NCI-H510A (cell line): ENCODE measurements at regions not wholly inside any gene's neighbourhood (a gene's known extent, or its start where the extent isn't known, plus 50 kb on each side); places are given as distances from the start of the nearest gene placed in this dataset.

Source experiments
- DNase-seq: peaks from one replicate; lab custom pipeline; 2025; lab: John Stamatoyannopoulos, UW

DNA sequence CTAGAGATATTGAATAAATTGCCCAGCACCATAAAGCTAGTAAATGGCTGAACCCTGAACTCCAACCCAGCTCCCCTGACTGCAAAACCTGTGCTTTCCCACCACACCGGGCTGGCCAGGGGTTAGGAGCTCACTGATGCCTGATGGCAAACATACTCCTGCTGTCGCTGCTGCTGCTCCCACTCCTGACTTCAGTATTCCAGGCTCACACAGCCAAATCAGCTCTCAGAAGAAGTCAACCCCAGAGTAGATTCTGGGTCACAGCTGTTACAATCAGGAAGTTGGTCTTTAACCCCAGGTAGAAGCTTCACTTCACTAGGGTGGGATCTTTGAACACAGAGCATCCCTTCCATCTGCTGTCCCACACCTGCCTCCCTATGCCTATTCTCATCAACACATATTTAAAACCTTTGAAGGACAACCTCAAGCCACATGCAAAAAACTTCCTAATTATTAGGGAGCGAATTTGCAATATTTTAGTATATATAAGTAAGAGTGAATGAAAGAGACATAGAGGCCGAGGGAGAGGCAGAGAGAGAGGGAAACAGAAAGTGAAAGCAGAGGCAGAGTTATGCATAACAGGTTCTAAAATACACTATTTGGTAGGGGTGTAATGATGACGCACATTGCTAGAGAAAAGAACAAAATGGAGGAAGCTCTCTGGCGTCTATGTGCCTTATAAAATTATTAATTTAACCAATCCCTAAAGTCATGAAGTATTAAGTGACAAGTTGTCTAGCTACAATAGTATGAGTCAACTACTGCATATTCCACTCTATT lies 99.4 kb upstream of the SERP2 start:
- DNase-seq: no peak

- no peak for DNase-seq
Observed at GRCh38 chr13:44274771-44275205, 98.8 kb upstream of the SERP2 start.

GRCh38 chr13:44275381-44275780 lies 98.2 kb upstream of the SERP2 start:
- DNase-seq: no peak

DNA sequence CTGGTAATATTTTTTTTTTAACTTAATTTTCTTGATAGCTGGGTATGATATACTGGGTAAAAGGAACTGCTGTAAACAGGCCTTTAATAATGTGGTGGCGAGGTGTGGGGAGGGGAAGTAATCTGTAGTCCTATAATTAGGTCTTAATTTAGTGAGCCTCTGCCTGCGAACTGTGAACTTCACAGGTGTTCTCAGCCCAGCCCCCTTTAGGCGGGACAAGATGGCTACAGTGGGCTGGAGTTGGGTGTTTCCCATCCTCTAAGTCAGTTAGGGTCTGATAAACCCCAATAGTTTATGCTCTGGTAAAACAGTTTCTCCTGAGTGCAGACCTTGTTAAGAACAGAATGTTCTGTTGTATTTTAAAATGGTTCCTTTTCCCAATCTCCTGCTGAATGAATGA lies 97.6 kb upstream of the SERP2 start:
- DNase-seq: no peak

DNA sequence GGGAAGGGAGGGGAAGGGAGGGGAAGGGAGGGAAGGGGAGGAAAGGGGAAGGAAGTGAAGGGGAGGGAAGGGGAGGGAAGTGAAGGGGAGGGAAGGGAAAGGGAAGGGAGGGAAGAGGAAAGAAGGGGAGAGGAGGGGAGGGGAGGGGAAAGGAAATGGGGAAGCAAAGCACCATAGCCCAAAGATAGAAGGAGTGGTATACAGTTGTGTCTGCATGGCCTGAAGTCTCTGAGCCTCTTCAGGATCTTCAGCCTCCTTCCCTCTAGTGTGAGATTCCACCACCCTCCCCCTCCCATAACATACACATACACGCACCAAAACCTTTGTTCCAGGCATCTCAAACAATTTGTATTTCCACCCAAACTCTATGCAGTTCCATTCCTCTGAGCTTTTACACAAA lies 96.2 kb upstream of the SERP2 start:
- no peak for DNase-seq

DNA sequence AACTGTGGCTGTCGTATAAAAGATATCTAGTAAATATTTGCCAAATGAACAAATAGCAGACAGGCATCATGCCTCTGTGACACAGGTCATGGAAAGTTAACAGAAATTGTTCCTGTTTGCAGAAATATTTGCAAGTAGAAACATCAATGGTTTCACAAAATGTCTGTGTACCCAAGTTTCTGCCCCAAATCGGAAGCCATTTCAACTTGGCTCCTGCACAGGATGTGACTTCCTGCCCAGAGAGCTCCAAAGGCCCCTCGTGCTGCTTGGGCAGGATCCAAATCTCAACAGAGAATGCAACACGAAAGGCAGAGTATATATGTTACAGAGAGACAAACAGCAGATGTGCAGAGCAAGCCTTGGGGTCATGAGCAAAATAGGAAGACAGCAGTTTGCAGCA lies 95.5 kb upstream of the SERP2 start:
- no peak for DNase-seq

DNA sequence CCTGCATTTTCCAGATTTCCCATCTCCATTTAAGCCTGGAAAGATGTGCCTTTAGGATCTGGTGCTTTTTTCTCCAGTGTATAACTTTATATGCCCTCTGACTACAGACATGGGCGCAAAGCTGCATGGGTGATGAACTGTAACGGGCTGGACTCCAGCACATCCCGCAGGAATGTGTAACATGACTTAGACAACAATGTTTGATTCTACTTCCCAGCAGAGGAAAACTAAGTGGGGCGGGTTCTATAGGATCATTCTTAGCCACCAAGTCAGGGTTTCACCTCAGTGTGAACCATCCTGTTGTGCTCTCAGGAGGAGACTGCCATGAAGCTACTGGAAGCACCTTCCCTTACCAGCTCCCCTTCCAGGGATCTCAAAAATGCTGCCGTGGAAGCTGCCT lies 93.2 kb upstream of the SERP2 start:
- DNase-seq: no peak

DNA sequence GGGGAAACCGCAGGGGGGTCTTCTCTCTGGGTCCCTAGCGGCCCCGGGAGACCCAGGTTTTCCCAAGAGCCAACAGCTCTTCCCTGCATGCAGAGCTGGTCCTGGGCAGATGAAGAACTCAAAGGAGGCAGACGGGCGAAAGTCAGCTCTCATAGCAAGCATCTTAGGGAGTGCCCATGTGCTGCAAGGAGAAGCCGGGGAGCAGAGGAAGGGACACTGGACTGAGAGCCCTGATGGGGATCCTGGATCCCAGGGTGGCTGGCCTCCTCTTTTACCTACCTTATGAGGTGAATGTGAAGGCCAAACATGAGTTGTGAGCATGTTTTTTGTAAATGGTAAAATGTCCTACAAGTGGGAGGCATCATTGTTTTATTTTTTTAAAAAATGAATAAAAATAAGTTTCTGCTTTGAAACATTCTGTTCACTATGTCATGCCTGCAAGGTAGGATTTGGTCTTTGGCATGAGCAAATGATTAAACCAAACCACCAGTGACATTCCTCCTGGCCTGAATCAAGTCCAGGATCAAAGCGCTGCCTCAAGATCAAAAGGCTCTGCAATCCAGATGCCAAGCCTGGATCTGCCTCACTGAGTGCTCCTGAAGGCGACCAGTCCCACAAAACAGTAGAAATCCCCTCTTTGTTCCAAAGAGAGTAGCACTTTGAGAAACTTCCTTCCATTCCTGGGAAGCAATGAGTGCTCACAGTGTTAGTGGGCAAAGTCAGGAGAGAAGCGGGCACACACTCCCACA lies 92.2 kb upstream of the SERP2 start:
- no peak for DNase-seq

DNA sequence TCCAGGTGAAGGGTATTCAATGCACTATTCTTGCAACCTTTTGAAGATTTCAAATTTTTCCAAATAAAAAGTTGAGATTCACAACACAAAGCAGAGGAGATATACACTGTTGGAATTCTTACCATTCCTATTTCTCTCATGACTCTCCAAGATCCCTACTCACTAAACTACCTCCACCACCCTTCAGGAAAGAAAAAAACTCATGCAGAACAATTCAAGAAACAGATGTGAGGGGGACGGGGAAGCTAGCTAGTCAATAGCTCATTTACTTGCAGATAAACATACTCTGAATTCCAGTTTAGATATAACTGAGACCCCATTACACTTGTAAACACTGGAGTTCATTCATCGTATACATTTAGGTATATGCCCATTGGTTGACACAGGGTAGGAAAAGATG lies 90.0 kb upstream of the SERP2 start:
- no peak for DNase-seq

DNA sequence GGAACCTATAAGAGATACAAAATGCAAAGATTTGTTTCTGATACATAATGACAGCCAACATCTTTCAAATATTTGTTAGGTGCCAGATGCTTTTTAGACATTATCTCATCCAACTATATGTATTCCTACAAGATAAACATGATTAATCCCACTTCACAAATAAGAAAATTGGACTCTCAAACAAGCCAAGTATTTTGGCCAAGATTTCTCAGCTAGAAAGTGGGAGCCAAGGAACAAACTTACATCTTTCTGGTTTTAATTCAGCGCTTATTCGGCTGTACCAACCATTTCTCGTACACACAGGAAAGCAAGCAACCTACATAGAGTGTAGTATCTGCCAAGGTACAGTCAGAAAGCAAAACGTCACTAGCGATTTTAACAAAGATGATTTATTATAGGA lies 85.7 kb upstream of the SERP2 start:
- no peak for DNase-seq

- DNase-seq: no peak
Observed at GRCh38 chr13:44292545-44292944, 81.1 kb upstream of the SERP2 start.

- DNase-seq: no peak
Observed at GRCh38 chr13:44293374-44293773, 80.2 kb upstream of the SERP2 start.

DNA sequence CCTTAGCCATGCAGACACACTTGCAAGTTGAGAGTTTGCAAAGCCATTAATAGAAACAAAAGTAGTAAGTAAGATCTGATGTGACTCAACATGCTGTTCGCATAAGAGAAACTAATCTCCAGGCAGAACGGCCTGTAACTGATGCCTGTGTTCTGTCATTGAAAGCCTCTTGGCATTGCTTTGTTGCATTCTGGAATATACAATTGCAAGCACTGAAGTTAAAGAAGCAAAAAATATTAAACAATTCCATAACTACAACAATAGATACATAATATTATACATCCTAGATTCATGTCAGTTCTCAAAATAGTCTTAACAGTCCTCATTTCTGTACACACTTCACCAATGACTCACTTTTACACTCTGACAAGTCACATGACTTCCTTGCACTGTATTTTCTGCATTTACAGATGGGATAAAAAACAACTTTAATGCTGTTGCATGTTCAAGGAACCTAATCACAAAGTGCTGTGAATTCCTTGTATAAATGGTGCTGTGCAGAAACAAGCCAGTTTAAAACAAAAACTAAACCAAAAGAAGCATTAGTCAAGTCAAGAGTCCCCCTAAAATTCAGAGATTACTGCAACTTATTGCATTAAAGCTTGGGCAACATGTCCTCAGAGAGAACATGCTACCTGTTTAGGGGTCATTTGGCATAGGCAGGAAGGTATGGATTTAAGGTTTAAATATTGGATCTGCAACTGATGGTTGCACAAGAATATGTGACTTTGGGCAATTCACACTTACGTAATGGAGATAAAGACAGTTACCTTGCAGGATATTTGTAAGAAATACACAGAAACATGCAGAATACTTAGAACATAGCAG lies 79.5 kb upstream of the SERP2 start:
- no peak for DNase-seq

DNA sequence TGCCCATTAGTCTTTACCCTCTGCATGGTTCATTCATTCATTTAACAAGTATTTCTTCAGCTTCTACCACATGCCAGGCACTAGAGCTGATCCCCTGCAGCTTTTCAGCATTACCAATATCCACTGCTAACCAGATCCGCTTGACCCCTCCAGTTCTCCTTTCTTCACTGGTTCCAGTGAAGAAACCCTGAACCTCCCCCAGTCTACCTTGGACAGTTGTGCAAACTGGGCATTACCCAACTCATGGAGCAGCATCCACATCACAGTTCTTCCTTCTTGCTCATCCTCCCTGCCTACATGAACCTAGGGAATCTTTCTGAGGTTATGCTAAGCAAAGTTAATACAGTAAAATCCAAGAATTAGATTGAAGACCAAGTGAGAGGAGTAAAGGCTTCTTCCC lies 78.7 kb upstream of the SERP2 start:
- DNase-seq: no peak

- no peak for DNase-seq
Observed at GRCh38 chr13:44296856-44297255, 76.8 kb upstream of the SERP2 start.

- DNase-seq: no peak
Observed at GRCh38 chr13:44298314-44298713, 75.3 kb upstream of the SERP2 start.

GRCh38 chr13:44299152-44299943 lies 74.3 kb upstream of the SERP2 start:
- no peak for DNase-seq

DNA sequence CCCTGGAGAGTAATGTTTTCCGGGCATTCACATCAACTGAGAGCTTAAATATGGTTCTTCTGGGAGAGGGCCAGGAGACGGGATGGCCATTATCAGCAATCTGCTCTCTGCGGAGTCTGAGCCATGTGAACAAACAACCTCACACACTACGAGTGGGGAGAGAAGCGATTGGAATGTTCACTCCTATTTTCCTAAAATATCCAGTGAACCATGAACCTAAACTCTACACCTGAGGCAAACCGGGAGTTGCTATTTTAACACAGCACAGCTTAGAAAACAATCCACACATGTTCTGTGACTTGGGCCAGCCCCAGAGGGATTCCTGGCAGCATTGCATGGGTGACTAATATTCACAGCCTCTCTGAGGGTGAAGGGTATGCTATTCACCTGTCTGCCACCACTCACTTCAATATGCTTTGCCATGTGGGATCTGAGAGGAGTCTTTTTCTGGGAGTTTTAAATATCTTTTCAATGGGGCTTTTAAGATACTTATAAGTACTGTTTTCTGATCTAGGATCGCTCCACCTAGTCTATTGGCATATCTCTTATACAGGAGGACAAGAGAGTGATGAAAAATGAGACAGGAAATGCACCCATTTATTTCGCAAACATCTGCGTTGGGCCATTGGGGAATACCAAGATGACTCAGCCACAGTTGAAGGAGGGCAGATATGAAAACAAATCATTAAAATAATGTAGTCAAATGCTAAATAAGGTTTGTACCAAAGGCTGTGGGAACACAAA lies 72.6 kb upstream of the SERP2 start:
- no peak for DNase-seq

DNA sequence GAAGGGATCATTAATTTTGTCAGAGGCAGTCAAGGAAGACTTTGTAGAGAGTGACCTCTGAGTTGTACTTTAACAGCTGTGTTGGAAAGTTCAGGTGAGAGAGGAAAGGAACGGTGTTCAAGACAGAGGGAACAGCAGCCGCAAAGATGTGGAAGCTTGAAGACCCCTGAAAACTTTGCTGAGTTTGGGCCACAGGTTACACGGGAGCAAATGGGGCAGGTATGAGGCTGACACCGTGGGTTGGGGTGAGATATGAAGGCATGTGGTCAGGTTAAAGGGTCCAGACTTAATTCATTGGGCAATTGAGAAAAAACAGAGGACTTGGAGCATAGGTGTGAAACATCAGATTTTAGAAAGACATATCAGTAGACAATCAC lies 72.0 kb upstream of the SERP2 start:
- no peak for DNase-seq

DNA sequence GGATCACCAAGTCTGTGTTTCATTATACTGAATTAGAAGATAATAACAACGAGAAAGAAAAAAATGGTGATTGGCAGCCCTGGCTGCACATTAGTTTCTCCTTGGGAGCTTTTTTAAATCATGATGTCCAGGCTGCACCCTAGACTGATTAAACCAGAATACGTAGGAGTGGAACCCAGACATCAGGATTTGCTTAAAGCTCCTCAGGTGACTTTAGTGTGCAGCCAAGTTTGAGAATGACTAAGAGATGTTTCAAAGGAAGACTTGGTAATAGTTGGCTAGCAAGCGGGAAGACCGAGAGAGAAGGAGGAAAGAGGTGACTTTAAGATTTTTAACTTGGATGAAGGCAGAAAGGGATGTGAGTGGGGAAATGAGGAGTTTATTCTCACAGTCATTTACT lies 71.4 kb upstream of the SERP2 start:
- no peak for DNase-seq

DNA sequence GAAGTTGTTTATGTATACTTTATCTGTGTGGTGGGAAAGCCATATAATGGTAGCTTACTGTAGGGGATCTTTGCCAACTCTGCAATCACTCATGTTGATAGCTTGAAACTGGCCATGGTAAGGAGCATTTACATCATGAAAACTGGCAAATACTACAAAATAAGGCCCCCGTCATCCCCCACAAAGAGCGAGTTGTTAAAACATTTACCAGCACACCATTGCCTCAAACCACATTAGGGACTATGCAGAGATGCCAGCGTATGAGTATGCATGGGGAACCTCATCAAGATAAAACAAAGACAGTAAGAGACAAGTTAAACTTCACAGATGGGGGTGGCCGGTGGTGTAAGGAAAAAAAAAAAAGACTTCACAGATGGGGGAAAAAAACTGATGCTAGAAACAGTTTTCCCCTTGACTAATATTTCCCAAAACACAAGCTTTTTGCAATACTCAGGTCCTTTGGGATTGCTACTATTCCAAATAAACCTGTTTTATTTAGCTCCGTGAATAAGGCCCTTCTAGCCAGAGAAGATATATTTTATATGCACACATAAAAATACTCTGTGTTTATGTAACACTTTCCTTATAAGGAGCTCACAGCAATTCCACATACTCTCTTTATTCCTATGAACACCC lies 70.6 kb upstream of the SERP2 start:
- DNase-seq: no peak
